ENCODE measurements at regions not wholly inside any gene's neighbourhood (a gene's known extent, or its start where the extent isn't known, plus 50 kb on each side); places are given as distances from the start of the nearest gene placed in this dataset.
"Not testable (repeated sequence)": the region's sequence is repeated elsewhere in the genome, so short reads cannot be mapped to it uniquely, and the experiment has no call there.

DNA sequence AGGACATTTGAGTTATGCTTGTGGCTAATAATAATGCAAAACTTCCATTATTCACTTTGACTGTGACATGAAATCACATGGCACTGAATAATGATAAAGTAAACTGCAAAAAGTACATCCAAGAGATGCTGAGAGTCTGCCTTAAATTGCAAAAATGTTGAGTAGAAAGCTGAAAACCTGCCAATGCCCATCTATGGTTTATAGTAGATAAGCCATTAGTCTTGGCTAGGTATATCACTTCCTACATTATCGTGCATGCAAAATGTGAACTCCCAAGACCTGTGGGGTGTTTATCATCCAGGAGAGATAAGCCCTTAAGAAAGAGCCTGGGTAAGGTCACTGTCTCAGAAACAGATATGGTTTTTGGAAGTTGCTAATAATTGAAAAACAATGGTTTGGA is 208.7 kb upstream of the DPYD start:
- DNase-seq (ENCODE audit: low read depth in 2 of 2) = no peak

DNA sequence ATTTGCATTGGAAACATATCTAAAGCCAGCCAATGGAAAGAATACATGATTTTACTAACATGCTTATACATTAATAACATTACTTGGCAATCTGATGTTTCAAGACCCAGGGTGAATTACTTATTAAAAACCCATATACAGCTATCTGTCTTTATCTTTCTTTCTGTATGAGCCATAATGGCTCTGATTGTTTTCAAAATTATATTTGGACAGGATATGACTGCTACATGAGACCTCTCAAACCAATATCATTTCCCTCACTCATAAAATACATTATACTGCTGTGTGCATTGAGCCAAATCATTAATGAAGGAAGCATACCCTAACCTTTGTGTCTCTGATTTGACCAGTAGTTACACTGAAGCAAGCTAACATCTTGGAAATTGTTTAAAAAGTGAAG is 205.9 kb upstream of the DPYD start:
- DNase-seq (ENCODE audit: low read depth in 2 of 2) = peak in 1 of 2 donors; percentile 12

DNA sequence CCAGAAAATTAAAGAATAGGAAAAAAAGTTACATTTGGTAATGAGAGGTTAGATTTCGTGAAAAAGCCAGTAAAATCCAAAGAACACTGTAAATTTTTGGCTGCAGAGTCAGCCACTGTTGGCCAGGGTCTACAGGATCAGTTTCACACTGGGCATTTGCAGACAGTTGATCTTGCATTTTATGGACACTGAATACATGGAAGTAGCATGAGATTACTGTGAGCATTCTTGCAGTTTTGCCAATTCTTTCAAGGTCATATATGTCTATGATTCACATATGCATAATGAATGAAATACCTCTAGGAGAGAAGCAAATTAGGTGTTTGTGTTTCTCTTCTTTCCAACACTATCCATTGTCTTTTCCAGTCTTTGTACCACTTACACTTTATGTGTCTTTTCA is 200.8 kb upstream of the DPYD start:
- no peak for DNase-seq (ENCODE audit: low read depth in 2 of 2)

DNA sequence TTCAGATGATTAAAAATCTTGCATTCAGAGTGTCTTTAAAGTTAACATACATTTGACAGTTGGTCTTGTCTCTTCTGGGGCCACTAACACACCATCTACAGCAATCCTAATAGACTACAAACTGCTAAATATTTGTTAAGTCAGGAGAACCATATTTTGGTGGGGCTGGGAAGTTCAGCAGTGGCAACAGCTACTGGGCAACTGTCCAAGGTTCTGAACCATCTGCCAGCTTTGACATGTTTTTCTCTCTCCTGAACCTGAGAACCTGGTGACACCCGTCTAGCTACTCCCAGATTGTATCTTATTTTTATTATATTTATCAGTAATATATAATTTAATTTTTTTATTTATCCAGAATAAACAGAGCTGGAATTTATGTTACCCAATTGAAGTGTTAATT is 199.0 kb upstream of the DPYD start:
- DNase-seq (ENCODE audit: low read depth in 2 of 2) = peak; percentile 45 to 48

DNA sequence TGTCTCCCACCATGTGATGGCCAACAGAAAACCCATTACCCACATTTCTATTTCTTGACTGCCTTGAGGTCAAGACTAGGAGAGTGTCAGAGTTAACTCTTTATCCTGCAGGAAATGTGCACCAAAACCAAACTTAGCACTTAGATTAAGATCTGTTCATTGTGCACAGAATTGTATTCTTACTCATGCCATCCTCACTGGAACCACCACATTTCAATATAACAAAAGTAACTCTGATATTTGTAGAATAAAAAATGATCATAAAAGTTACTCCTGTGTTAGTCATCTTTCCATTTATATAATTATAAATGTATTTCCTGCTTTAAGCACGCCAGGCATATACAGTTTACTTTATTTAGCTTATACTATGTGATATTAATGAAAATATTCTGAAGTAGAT is 193.0 kb upstream of the DPYD start:
- DNase-seq (ENCODE audit: low read depth in 2 of 2) = no peak

DNA sequence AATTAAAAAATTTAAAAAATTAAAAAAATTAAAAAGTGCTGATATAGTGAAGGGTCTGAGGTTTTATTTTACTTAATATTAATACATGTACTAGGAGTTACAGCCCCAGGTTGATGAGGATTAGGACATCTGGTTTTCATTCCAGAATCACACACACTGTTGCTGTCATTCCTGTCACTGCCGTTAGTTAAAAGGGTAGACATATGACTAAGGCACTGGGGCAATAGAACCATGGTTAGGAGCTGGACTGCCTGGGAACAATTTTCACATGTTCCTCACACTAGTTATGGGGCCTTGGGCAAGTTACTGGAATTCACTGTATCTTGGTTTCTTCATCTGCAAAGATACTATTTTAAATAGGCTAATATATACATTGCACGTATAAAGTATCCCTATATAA is 191.8 kb upstream of the DPYD start:
- DNase-seq (ENCODE audit: low read depth in 2 of 2) = no peak

DNA sequence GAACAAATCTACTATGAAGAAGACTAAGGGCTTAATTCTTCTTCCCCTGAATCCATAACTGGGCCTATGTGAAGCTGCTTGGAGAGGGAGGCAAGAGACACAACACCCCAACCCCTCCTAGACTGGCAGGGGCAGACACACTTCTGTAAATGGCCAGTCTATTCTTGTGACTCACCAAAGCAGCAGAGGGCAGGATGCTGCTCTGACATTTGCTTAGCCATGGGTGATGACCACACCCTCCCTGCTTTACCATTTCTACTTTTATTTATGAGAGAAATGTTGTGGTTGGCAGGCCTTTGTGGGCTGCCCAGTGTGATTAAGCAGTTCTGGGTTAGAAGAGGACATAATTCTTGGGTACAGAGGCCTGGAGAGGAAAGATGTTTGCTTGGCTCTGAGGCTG is 189.8 kb upstream of the DPYD start:
- peak in 1 of 2 donors; percentile 36 for DNase-seq (ENCODE audit: low read depth in 2 of 2)

DNA sequence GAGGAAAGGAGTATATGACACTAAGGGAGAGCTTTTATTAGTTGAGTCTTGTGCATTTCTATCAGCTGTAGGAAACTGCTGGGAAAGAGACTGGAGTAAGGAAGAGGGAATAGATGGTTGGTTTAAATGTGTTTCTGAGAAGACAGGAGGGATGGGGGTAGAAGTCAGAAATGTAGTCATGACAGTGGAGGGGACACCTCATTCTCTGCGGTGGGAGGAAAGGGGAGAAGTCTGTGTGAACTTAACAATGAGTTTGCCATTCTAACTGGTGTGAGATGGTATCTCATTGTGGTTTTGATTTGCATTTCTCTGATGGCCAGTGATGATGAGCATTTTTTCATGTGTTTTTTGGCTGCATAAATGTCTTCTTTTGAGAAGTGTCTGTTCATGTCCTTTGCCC is 187.5 kb upstream of the DPYD start:
- not testable (repeated sequence) for DNase-seq (ENCODE audit: low read depth in 2 of 2)

DNA sequence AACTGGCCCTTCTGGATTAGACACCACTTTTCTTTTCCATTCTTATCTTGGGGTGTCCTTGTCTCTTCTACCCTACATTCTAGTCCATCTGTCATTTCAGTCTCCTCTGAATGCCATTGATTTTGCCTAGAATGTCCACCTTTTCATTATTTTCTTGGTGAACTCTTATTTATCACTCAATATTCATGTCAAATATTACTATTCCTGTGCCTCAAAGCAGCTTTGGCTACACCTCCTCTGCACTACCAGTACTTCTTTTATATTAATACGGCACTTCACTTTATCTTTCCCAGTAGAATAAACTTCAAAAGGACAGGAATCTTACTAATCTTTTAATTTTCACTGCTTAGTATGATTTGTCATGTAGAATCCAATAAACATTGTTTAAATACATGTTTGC is 186.4 kb upstream of the DPYD start:
- DNase-seq (ENCODE audit: low read depth in 2 of 2) = no peak

DNA sequence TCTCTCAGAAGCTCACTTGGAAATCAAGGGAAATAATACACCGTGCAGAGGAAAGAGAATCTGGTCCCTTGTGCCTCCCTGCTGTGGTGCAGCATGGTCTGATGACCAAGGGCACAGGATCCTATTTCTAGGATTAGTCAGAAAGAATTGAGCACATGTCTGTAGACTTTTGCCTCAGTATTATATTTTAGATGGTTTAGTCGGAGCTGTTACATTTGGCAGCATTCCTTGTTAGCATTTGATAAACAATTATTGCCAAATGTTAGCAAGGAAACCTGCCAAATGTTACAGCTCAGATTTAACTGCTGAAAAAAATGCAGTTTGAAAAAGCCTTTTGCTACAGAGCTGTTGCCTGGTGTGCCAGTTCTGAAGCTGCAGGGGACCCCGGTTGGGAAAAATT is 183.5 kb upstream of the DPYD start:
- DNase-seq (ENCODE audit: low read depth in 2 of 2) = peak in 1 of 2 donors; percentile 7

DNA sequence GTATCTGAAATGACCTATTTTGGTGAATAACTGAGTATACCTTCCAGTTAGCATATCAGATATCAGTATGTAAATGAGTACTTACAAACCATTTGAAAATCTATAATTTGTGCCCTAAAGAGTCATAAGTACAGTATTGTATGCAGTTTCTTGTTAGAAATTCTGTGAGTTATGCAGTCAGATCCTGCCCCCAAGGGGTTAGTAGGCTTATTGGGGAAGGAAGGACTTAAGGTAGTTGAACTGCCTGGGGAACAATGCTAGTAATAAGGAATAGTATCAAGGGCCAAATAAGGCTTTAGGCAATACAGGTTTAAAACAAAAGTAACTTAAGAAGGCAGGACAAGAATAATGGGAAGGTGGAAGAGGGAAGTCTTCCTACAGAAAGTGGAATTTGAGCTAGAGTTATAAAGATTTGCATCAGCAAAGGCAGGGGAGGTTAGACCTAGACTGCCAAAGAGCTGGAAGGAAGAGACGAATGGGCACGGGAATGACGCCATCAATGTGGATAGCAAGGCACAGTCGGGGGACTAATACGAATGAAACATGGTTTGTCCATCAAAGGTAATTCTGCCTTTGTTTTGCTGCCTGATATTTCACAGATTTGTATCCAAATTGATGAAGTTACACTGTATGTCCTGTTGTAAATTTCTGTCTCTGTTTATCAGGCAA is 182.9 kb upstream of the DPYD start:
- DNase-seq (ENCODE audit: low read depth in 2 of 2) = no peak

DNA sequence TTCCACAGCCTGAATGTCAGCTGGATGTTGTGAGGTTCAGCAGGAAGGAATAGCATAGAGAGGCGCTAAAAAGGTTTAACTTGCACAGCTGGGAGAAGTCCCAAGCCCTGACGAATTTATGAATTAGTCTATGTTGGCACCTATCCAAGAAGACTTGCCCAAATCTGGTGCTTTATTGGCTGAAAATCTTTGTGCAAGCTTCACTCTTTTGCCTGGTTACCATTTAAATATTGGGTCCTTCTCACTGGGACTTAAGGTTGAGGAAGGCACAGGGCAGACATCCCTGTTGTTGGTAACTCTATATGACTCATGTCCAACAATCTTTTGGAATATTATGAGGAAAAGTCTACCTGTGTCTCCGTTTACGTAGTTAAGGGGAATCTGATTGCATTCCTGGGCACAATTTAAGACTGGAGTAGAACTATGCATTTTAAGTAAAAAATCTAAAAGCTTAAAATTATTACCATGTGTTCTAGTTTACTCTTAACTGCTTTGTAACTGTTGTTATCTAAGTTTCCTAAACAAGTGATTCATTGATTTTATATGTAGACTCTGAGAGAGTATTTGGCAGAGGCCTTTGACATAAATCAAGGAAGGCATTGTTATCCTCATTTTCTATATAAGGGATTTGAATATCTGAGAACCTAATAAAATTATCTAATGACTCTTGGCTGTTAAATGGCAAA is 181.7 kb upstream of the DPYD start:
- DNase-seq (ENCODE audit: low read depth in 2 of 2) = peak in 1 of 2 donors; percentile 26

DNA sequence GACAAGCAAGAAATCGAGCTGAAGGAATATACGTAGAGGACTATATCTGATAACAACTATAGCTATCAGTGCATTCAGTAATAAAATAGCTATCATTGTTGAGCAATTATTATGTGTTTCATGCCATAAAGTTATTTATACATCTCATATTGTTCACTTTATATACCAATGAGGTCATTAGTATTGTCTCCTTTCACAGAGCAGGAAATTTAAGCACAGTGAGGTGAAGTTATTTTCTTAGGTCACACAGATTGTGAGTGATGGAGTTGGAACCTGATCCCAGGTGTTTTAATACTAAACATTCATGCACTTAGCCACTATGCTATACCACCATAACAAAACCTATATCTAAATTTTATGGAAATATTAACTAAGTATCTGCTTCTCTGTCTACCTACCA is 180.5 kb upstream of the DPYD start:
- peak in 1 of 2 donors; percentile 20 for DNase-seq (ENCODE audit: low read depth in 2 of 2)

DNA sequence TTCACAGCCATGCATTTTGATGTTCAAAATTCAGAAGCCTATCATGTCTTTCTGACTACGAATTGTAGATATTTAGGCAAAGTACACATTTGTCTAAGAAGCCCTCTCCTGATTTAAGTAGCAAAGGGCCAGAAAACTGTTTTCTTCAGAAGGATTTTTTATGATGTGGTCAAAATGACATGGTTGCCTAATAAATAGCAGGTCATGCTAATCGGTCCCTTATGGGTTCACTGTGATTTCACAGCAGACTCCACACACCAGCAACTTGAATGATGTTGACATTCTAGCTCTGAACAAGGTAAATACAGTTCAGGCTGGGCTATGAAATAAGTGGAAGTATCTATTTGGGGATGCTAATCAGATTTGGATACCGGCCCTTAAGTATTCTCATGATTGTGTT is 178.7 kb upstream of the DPYD start:
- DNase-seq (ENCODE audit: low read depth in 2 of 2) = no peak

DNA sequence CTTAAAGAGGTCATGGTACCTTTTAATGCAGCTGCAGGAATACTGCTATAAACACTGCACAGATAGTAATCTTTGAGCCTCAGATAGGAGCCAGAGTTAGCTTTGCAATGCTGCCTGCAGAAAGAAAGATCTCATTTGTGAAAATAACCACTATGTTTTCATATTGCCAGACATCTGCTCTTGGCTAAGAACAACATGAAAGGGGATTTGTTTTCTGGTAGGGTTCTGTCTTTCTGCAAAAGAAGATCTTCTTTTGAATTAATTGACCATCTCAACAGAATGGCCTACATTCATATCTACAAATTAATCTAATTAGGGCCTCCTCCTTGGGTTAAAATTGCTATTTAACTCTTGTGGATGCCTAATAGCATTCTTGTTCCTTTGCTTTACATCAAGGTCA is 177.6 kb upstream of the DPYD start:
- no peak for DNase-seq (ENCODE audit: low read depth in 2 of 2)

DNA sequence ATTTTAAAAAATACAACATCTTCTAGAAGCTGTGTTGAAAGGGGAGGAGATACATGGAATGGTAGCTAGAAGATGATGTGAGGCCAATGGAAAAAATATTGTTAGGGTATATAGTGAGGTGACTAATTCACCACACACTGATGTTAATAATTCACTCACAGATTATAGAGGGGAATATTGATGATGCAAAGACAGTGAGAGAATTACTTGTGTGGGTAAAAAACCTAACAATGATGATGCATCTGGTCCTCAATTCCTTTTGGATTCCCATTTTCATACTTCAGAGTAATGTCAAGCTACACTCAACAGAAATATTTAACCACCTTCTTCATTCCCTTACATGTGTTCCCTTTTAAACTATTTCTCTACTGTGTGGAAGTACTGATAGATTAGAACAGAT is 169.5 kb upstream of the DPYD start:
- DNase-seq (ENCODE audit: low read depth in 2 of 2) = no peak

DNA sequence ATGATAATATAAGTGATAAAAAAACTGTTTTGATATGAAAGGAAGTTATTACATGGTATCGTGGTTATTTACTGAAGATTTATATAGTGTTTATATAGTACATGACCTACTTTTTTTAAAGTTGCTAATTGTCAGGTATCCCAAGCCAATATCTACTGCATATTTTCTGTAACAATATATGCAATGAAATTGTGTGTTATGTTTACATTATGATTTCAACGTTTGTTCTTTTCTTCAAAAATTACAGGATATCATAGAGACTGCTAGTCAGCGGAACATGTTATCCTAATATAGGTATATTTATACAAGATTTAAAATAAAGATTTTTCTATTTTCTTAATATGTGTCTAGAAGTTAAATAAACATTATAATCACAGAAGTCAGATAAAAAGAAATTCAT is 167.5 kb upstream of the DPYD start:
- DNase-seq (ENCODE audit: low read depth in 2 of 2) = no peak

DNA sequence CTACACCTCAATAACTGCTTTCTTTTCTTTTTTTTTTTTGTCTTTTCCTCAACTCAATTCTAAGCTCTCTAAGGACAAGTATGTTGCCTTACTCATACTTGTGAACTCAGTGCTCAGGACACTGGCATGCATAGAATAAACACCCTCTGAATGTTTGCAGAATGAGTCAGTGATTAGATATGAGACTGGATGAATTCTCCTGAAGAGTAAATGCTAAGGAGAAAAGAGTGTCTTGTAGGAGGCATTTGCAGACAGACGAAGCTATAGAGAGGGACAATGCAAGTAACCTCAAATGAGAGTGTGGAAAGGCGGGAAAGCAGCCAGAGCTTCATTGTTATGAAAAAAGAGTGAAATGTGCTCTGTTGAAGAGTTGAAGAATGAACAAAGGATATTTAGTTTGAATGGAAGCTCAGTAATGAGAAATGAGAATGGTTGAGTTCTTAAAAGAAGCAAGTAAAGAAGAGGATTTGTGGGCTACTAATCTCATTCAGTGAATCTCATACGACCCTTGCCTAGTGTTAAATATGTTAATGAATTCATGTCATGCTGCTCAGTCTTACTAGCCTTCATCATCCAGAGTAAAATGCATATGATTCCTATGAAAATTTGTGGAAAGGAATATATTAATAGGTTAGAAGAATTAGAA is 166.1 kb upstream of the DPYD start:
- peak in 1 of 2 donors; percentile 96 for DNase-seq (ENCODE audit: low read depth in 2 of 2)

DNA sequence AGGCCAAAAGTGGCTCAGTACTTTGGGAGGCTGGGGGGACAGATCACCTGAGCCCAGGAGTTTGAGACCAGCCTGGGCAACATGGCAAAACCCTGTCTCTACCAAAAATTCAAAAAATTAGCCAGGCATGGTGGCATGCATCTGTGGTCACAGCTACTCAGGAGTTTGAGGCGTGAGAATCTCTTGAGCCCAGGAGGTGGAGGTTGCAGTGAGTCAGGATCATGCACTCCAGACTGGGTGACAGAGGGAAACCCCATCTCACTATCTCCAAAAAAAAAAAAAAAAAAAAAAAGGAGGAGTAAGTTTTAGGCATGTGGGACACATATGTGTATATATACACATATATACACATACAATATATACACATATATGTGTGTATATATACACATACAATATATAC is 165.3 kb upstream of the DPYD start:
- peak in 1 of 2 donors; percentile 65 for DNase-seq (ENCODE audit: low read depth in 2 of 2)

DNA sequence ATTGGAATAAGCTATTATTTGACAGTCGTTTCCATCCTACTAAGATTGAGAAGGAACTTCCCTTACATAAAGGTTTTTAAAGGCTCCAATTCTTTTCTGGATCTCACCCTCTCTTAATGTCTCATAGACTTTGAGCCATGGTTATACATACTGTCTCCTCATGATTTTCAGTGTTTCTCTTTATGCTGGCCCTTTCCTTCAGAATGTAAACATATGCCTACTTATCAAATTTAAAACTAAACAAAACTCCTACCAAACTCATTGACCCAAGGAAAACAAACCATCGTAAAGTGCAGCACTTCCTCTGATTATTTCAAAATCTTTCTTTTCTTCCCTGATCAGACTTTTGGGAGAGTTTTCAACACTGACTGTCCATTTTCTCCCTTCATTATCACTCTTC is 163.4 kb upstream of the DPYD start:
- no peak for DNase-seq (ENCODE audit: low read depth in 2 of 2)

DNA sequence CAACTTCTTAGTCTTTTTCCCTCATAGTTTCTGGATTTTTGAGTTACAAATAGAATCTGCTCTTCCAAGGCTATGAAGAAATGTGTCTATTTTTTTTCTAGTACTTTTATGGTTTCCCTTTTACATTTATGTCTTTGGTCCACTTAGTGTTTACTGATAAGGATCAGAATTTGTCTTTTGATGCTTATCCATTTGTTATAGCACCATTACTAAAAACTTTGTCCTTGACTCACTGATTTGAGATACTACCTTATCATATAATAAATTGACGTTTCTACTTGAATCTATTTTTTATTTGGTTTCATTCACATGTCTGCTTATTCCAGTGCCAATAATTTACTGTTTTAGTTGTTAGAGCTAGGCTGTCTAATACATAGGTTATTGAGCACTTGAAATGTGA is 161.1 kb upstream of the DPYD start:
- DNase-seq (ENCODE audit: low read depth in 2 of 2) = no peak

DNA sequence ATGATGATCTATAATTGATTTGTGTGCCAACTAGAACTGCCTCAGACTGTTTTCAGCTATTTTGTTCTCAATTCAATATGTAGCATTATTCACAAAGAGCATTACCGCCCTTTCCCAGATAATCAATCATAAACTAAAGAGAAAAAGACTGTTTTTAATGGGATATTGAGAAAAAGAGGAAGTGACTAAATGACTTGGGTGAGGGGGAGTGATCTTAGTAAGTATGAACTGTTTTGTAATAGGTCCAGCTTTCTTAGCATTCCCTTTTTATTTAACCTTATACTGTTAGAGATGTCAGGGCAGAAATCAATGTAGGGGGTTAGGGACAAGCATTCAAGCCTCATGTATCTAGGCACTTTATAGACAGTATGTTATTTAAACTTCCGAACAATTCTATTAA is 157.8 kb upstream of the DPYD start:
- DNase-seq (ENCODE audit: low read depth in 2 of 2) = peak in 1 of 2 donors; percentile 12

DNA sequence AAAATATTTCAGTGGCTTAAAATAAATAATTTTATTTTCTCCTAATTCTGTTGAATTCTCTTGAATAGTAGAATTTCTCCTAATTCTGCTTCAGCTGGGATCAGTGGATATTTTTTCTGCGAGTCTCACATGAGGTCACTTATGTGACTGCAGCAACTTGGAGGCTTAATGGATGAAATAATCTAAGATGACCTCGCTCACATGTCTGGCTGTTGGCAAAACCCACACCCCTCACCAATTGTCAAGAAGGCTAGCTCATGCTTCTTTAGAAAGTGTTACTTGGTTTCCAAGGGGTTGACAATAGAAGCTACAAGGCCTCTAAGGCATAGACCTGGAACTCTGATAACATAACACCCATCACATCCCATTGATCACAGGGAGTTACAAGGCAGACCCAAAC is 156.9 kb upstream of the DPYD start:
- DNase-seq (ENCODE audit: low read depth in 2 of 2) = no peak
